ENCODE measurements at regions not wholly inside any gene's neighbourhood (a gene's known extent, or its start where the extent isn't known, plus 50 kb on each side); places are given as distances from the start of the nearest gene placed in this dataset.

GRCh38 chr7:115572111-115572510 lies 458.5 kb downstream of the TFEC start:
- Histone ChIP-seq H3K4ac (ENCODE audit: low read depth, low read length) (no peak overlapping the region), H3K27me3 (ENCODE audit: control insufficient read depth, insufficient read depth, low read length) (no peaks in the 10 kb centered on the region), H3K9ac (ENCODE audit: low read depth, low read length) (no peak overlapping the region), H2AK9ac (replicated peaks; ENCODE audit: low read depth, low read length, poor library complexity) (no peak overlapping the region), H2BK20ac (ENCODE audit: low read depth, low read length) (no peak overlapping the region), H3K9me3 (ENCODE audit: control insufficient read depth, insufficient read depth, low read length) (no peaks in the 10 kb centered on the region), H3K4me3 (ENCODE audit: insufficient read depth, low read depth, low read length) (no peak overlapping the region), H2BK15ac (ENCODE audit: low read depth, low read length) (no peak overlapping the region), H3K18ac (ENCODE audit: low read depth, low read length) (no peak overlapping the region), H4K20me1 (ENCODE audit: insufficient read depth, low read length) (no peaks in the 10 kb centered on the region), H4K91ac (ENCODE audit: insufficient read depth, low read depth, low read length) (no peak overlapping the region), H2AFZ (replicated peaks; ENCODE audit: low read length, poor library complexity) (no peak overlapping the region), H4K8ac (ENCODE audit: low read depth in 2 of 2, low read length in 2 of 2) (no peak overlapping the region), H2BK5ac (ENCODE audit: low read depth, low read length, poor library complexity, severe bottlenecking) (no peak overlapping the region), H3K9me1 (ENCODE audit: insufficient read depth, low read length) (no peaks in the 10 kb centered on the region), H3K4me1 (ENCODE audit: control insufficient read depth, insufficient read depth, low read length) (no peaks in the 10 kb centered on the region), H3K56ac (ENCODE audit: extremely low read depth, insufficient read depth, low read length) (no peak overlapping the region), H2BK120ac (ENCODE audit: low read depth, low read length) (no peak overlapping the region), H3K23ac (ENCODE audit: low read depth, low read length) (no peak overlapping the region), H3K36me3 (ENCODE audit: control insufficient read depth, insufficient read depth, low read length) (no peaks in the 10 kb centered on the region), H3K14ac (replicated peaks; ENCODE audit: low read depth, low read length) (no peak overlapping the region), H4K5ac (ENCODE audit: low read depth, low read length) (no peak overlapping the region), H3K27ac (ENCODE audit: insufficient read depth, low read length) (no peak overlapping the region), H3K79me1 (ENCODE audit: low read depth in 1 of 2, low read length in 2 of 2) (no peaks in the 10 kb centered on the region), H3K4me2 (ENCODE audit: low read depth, low read length) (no peak overlapping the region), H2AK5ac (ENCODE audit: low read depth, low read length) (no peak overlapping the region)
- DNase-seq = no peak
- no TSS peak for BruUV-seq (replicated peaks)
- in situ Hi-C loops (cut with MboI; ENCODE audit: low sequenced_read_pairs) (no loop called here), dilution Hi-C loops (cut with HindIII; ENCODE audit: low sequenced_read_pairs, unreplicated experiment) (no loop called here), intact Hi-C loops (cut with micrococcal nuclease) (loop anchor here (1.0 kb wide), 1 partner anchor 10 kb away; no protein-coding TSS in a partner anchor)
- POLR2A ChIA-PET (ENCODE audit: unreplicated experiment) = no interaction called here
- WGBS, 2 experiments (ENCODE audit: extremely low coverage in 2 of 2, insufficient read length in 1 of 2) = no CpG with 5 or more reads among the region's 1 CpG
- TF ChIP-seq, protein P1, sequence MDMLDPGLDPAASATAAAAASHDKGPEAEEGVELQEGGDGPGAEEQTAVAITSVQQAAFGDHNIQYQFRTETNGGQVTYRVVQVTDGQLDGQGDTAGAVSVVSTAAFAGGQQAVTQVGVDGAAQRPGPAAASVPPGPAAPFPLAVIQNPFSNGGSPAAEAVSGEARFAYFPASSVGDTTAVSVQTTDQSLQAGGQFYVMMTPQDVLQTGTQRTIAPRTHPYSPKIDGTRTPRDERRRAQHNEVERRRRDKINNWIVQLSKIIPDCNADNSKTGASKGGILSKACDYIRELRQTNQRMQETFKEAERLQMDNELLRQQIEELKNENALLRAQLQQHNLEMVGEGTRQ (IDR thresholded peaks at IDR 0.05; ENCODE audit: low read depth, low read length) = no peak
- no peak for ATAC-seq (ENCODE audit: low read depth)
- CTCF ChIA-PET = no interaction called here
